HG03159 (cell line): ENCODE measurements at regions not wholly inside any gene's neighbourhood (a gene's known extent, or its start where the extent isn't known, plus 50 kb on each side); places are given as distances from the start of the nearest gene placed in this dataset.

Source experiments
- ATAC-seq: cut with Tn5 transposase; IDR thresholded peaks from one replicate; pipeline ENCODE4 v1.9.1; 2021; ENCODE audit warnings: mild to moderate bottlenecking, moderate library complexity; ENCODE audit not compliant: unreplicated experiment

- ATAC-seq, result no peak
These were observed 592.5 kb downstream of the PCDH18 start for GRCh38 chr4:136939781-136940180.

GRCh38 chr4:136935871-136936270, 596.4 kb downstream of the PCDH18 start:
- ATAC-seq, result no peak

GRCh38 chr4:136935305-136935704, 597.0 kb downstream of the PCDH18 start:
- ATAC-seq, result no peak

GRCh38 chr4:136934601-136935000, 597.7 kb downstream of the PCDH18 start:
- ATAC-seq, result no peak

GRCh38 chr4:136931781-136932180, 600.5 kb downstream of the PCDH18 start:
- ATAC-seq, result no peak

- ATAC-seq, result no peak
These were observed 603.3 kb downstream of the PCDH18 start for GRCh38 chr4:136928957-136929411.

GRCh38 chr4:136927172-136927571, 605.1 kb downstream of the PCDH18 start:
- ATAC-seq, result no peak

GRCh38 chr4:136925203-136925602, 607.1 kb downstream of the PCDH18 start:
- ATAC-seq, result no peak

- ATAC-seq, result no peak
These were observed 610.2 kb downstream of the PCDH18 start for GRCh38 chr4:136922066-136922465.

- no peak for ATAC-seq
These were observed 612.0 kb downstream of the PCDH18 start for GRCh38 chr4:136920092-136920881.

- no peak for ATAC-seq
These were observed 613.5 kb downstream of the PCDH18 start for GRCh38 chr4:136918772-136919171.

GRCh38 chr4:136917312-136918110, 614.8 kb downstream of the PCDH18 start:
- ATAC-seq, result no peak

GRCh38 chr4:136909626-136910025, 622.7 kb downstream of the PCDH18 start:
- ATAC-seq, result no peak

GRCh38 chr4:136908122-136908521, 624.2 kb downstream of the PCDH18 start:
- no peak for ATAC-seq

- ATAC-seq, result no peak
These were observed 631.6 kb downstream of the PCDH18 start for GRCh38 chr4:136900696-136901095.

GRCh38 chr4:136898590-136899248, 633.6 kb downstream of the PCDH18 start:
- no peak for ATAC-seq

GRCh38 chr4:136893573-136893972, 638.7 kb downstream of the PCDH18 start:
- no peak for ATAC-seq

- no peak for ATAC-seq
These were observed 650.6 kb downstream of the PCDH18 start for GRCh38 chr4:136881666-136882065.

- ATAC-seq, result no peak
These were observed 658.7 kb downstream of the PCDH18 start for GRCh38 chr4:136873555-136873954.

- ATAC-seq, result no peak
These were observed 664.8 kb downstream of the PCDH18 start for GRCh38 chr4:136867465-136867864.

GRCh38 chr4:136865526-136865925, 666.8 kb downstream of the PCDH18 start:
- ATAC-seq, result no peak
